Mesenchymal stem cell (in vitro differentiated cells and primary cell): ENCODE measurements at regions not wholly inside any gene's neighbourhood (a gene's known extent, or its start where the extent isn't known, plus 50 kb on each side); places are given as distances from the start of the nearest gene placed in this dataset.
A peak's percentile ranks its signal among the peaks of the same experiment; 100 is the strongest.

Source experiments
- DNase-seq: peaks from one replicate; pipeline ENCODE4 v3.0.0-alpha.2; 2013
- H2AFZ ChIP-seq: one replicate; pipeline ENCODE4 v1.6.1; 2013; ENCODE audit warnings: low read depth, mild to moderate bottlenecking, control low read depth, inconsistent platforms, low read length, moderate library complexity
- H2AK5ac ChIP-seq: 2 replicates; pipeline ENCODE4 v1.6.1; 2013; ENCODE audit warnings: low read length, moderate library complexity, mild to moderate bottlenecking, inconsistent platforms; ENCODE audit not compliant: severe bottlenecking
- H2BK120ac ChIP-seq: one replicate; pipeline ENCODE4 v1.6.1; 2013; ENCODE audit warnings: low read depth, mild to moderate bottlenecking, inconsistent platforms, low read length, moderate library complexity
- H2BK12ac ChIP-seq, 2 experiments: one replicate each; pipeline ENCODE4 v1.6.1; 2013; ENCODE audit warnings: inconsistent platforms in 2 of 2, low read length in 2 of 2, mild to moderate bottlenecking in 2 of 2, moderate library complexity in 2 of 2, control low read depth in 1 of 2
- H2BK15ac ChIP-seq: one replicate; pipeline ENCODE4 v1.6.1; 2013; ENCODE audit warnings: mild to moderate bottlenecking, low read depth, inconsistent platforms; ENCODE audit not compliant: poor library complexity, severe bottlenecking
- H2BK5ac ChIP-seq: 2 replicates; pipeline ENCODE4 v1.6.1; 2013; ENCODE audit warnings: low read depth, mild to moderate bottlenecking, low read length, control low read depth, inconsistent platforms; ENCODE audit not compliant: poor library complexity, severe bottlenecking
- H3K14ac ChIP-seq, 2 experiments: one replicate each; pipeline ENCODE4 v1.6.1; 2013; ENCODE audit warnings: inconsistent platforms in 2 of 2, low read length in 2 of 2, control low read depth in 1 of 2, mild to moderate bottlenecking in 1 of 2, moderate library complexity in 1 of 2
- H3K18ac ChIP-seq, 2 experiments: one replicate each; pipeline ENCODE4 v1.6.1; 2013; ENCODE audit warnings: inconsistent platforms in 2 of 2, low read length in 2 of 2, control low read depth in 1 of 2, low read depth in 1 of 2, mild to moderate bottlenecking in 1 of 2
- H3K23ac ChIP-seq, 2 experiments: one replicate each; pipeline ENCODE4 v1.6.1; 2013; ENCODE audit warnings: inconsistent platforms in 2 of 2, low read length in 2 of 2, mild to moderate bottlenecking in 2 of 2, moderate library complexity in 2 of 2, control low read depth in 1 of 2
- H3K27ac ChIP-seq: 2 replicates; pipeline ENCODE4 v1.5.1; 2013; ENCODE audit warnings: mild to moderate bottlenecking, moderate library complexity, low read length, control low read depth, inconsistent platforms; ENCODE audit not compliant: poor library complexity, severe bottlenecking
- H3K27me3 ChIP-seq, 2 experiments: 2 replicates each; pipeline versions ENCODE4 v1.6.1 to v1.7.0; 2013; ENCODE audit warnings: low read length in 2 of 2, mild to moderate bottlenecking in 2 of 2, moderate library complexity in 2 of 2, control low read depth in 1 of 2, inconsistent platforms in 1 of 2; ENCODE audit not compliant: control insufficient read depth in 1 of 2, insufficient read depth in 1 of 2
- H3K36me3 ChIP-seq, 2 experiments: 2 replicates each; pipeline versions ENCODE4 v1.6.1 to v1.7.0; 2013; ENCODE audit warnings: low read length in 2 of 2, control low read depth in 1 of 2, inconsistent platforms in 1 of 2, low read depth in 1 of 2, mild to moderate bottlenecking in 1 of 2; ENCODE audit not compliant: insufficient read depth in 2 of 2, control insufficient read depth in 1 of 2
- H3K4ac ChIP-seq, 2 experiments: one replicate each; pipeline ENCODE4 v1.6.1; 2013; ENCODE audit warnings: inconsistent platforms in 2 of 2, low read length in 2 of 2, mild to moderate bottlenecking in 2 of 2, moderate library complexity in 2 of 2, control low read depth in 1 of 2, low read depth in 1 of 2
- H3K4me1 ChIP-seq: 2 replicates; pipeline ENCODE4 v1.6.1; 2013; ENCODE audit warnings: low read depth, low read length, control low read depth; ENCODE audit not compliant: control insufficient read depth, insufficient read depth
- H3K4me2 ChIP-seq: 2 replicates; pipeline ENCODE4 v1.6.1; 2013; ENCODE audit warnings: low read length, mild to moderate bottlenecking, inconsistent platforms; ENCODE audit not compliant: poor library complexity, severe bottlenecking
- H3K4me3 ChIP-seq, 2 experiments: 2 replicates each; pipeline versions ENCODE4 v1.5.1 to v1.7.0; 2013; ENCODE audit warnings: low read length in 2 of 2, mild to moderate bottlenecking in 2 of 2, control low read depth in 1 of 2, low read depth in 1 of 2; ENCODE audit not compliant: insufficient read depth in 1 of 2
- H3K79me1 ChIP-seq: replicated peaks from 2 replicates; pipeline ENCODE4 v1.6.1; 2013; ENCODE audit warnings: mild to moderate bottlenecking, control low read depth, low read length, inconsistent platforms; ENCODE audit not compliant: poor library complexity, severe bottlenecking
- H3K9ac ChIP-seq: 2 replicates; pipeline ENCODE4 v1.7.0; 2013; ENCODE audit warnings: mild to moderate bottlenecking, low read length, moderate library complexity
- H3K9me3 ChIP-seq: 2 replicates; pipeline ENCODE4 v1.7.0; 2013; ENCODE audit warnings: mild to moderate bottlenecking, low read length; ENCODE audit not compliant: control insufficient read depth
- H4K8ac ChIP-seq: one replicate; pipeline ENCODE4 v1.6.1; 2013; ENCODE audit warnings: inconsistent platforms, mild to moderate bottlenecking, low read length, moderate library complexity
- H4K91ac ChIP-seq: one replicate; pipeline ENCODE4 v1.6.1; 2013; ENCODE audit warnings: mild to moderate bottlenecking, low read length, inconsistent platforms
- WGBS: methylation state at CpG from one replicate; pipeline ENCODE4 v1.1.7; 2013; ENCODE audit warnings: mixed read lengths; 5-methylcytosine and 5-hydroxymethylcytosine counted together

GRCh38 chr10:89846786-89847185 lies 145.4 kb downstream of the KIF20B start:
- Histone ChIP-seq H3K4me3 (no peak overlapping the region), H2BK120ac (no peak overlapping the region), H3K27me3 (peaks cover 0 to 13% of the 10 kb centered on the region in 2 experiments), H3K23ac (no peak overlapping the region), H2BK5ac (no peak overlapping the region), H2AK5ac (peak overlapping the region; percentile 13), H3K79me1 (no peaks in the 10 kb centered on the region), H3K36me3 (no peaks in the 10 kb centered on the region), H3K9me3 (peaks cover 6% of the 10 kb centered on the region), H3K9ac (no peak overlapping the region), H2BK12ac (no peak overlapping the region), H3K27ac (no peak overlapping the region), H3K18ac (no peak overlapping the region), H3K14ac (no peak overlapping the region), H3K4me2 (no peak overlapping the region), H3K4ac (no peak overlapping the region), H4K8ac (no peak overlapping the region), H2AFZ (no peak overlapping the region), H3K4me1 (no peaks in the 10 kb centered on the region), H4K91ac (no peak overlapping the region), H2BK15ac (no peak overlapping the region)
- DNase-seq, result no peak
- 71% methylated on average over 1 of the region's 1 CpG for WGBS

DNA sequence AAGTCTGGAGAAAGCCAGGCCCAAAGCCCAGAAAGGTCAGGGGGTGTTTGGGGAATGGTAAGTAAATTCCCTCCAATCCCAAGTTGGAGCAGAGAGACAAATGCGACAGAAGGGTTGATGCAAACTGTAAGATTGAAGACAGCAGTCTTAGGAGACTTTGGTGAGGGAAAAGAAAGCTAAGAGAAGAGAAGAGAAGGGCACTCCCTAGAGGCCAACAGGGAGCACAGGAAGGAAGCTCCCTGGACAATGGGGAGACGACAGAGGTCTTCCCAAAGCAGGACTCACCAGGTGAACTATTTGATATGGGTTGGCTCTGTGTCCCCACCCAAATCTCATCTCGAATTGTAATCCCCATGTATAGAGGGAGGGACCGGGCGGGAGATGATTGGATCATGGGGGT lies 151.5 kb downstream of the KIF20B start:
- Histone ChIP-seq H2BK12ac (no peak overlapping the region), H3K4me3 (no peak overlapping the region), H3K36me3 (no peaks in the 10 kb centered on the region), H3K9ac (no peak overlapping the region), H3K18ac (no peak overlapping the region), H3K9me3 (no peaks in the 10 kb centered on the region), H4K91ac (no peak overlapping the region), H3K27ac (no peak overlapping the region), H2AFZ (no peak overlapping the region), H3K27me3 (peaks cover 0 to 23% of the 10 kb centered on the region in 2 experiments), H2BK5ac (no peak overlapping the region), H3K4me1 (no peaks in the 10 kb centered on the region), H4K8ac (no peak overlapping the region), H3K14ac (no peak overlapping the region), H2BK120ac (no peak overlapping the region), H3K79me1 (no peaks in the 10 kb centered on the region), H2AK5ac (no peak overlapping the region), H2BK15ac (no peak overlapping the region), H3K4me2 (no peak overlapping the region), H3K23ac (no peak overlapping the region), H3K4ac (no peak overlapping the region)
- DNase-seq, result no peak
- WGBS, result 94% methylated on average over 5 of the region's 5 CpGs

- Histone ChIP-seq H3K14ac (no peak overlapping the region), H3K18ac (peak overlapping the region in 1 of 2 experiments; percentile 34), H3K23ac (no peak overlapping the region), H2AK5ac (no peak overlapping the region), H3K27me3 (peaks cover 0 to 23% of the 10 kb centered on the region in 2 experiments), H3K4me3 (no peak overlapping the region), H3K27ac (no peak overlapping the region), H3K9ac (no peak overlapping the region), H2AFZ (no peak overlapping the region), H3K4ac (no peak overlapping the region), H2BK15ac (no peak overlapping the region), H3K4me1 (no peaks in the 10 kb centered on the region), H2BK5ac (no peak overlapping the region), H3K36me3 (no peaks in the 10 kb centered on the region), H2BK12ac (no peak overlapping the region), H3K79me1 (no peaks in the 10 kb centered on the region), H2BK120ac (no peak overlapping the region), H3K9me3 (no peaks in the 10 kb centered on the region), H4K8ac (no peak overlapping the region), H3K4me2 (no peak overlapping the region), H4K91ac (no peak overlapping the region)
- WGBS, result 51% methylated on average over 14 of the region's 18 CpGs
- no peak for DNase-seq
These were observed 152.4 kb downstream of the KIF20B start for GRCh38 chr10:89853781-89854191.

DNA sequence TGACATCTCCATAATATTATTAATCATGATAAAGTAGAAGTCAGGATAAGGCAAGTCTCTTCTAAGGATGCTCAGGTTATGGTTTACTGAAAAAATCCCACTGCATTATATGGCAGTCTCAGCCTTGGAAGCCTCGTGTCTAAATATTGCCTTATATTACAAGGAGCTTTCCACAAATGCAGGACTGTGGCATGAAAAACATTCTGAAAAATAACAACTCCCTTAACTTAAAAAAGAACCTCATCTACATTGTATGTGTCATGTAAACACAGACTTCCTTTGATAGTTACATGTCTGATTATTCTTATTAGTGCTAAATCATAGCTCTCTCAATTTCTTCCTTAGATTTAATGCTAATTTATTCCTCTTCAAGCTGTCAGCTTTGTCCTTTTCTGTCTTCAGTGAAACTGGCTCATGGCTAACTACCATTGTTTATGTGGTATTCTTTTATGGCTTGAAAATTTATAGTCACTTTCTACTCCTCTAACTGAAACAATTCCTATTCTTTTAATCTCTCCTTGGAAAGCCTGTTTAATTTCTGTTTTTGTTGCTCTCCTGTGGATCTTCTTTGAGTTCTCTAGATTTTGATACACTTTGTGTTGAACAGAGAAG lies 156.1 kb downstream of the KIF20B start:
- no peak overlapping the region for H2BK120ac ChIP-seq
- WGBS, result 42% methylated on average over 1 of the region's 1 CpG
- no peak overlapping the region for H3K27ac ChIP-seq
- no peak overlapping the region for H3K4me3 ChIP-seq
- H2AFZ ChIP-seq, result no peak overlapping the region
- no peak overlapping the region for H2AK5ac ChIP-seq
- H3K4ac ChIP-seq, result no peak overlapping the region
- no peak overlapping the region for H3K23ac ChIP-seq
- H3K18ac ChIP-seq, result no peak overlapping the region
- no peak overlapping the region for H3K14ac ChIP-seq
- H2BK15ac ChIP-seq, result no peak overlapping the region
- H4K8ac ChIP-seq, result no peak overlapping the region
- no peak overlapping the region for H2BK12ac ChIP-seq
- H3K4me1 ChIP-seq, result peaks cover 2% of the 10 kb centered on the region
- peaks cover 0 to 10% of the 10 kb centered on the region in 2 experiments for H3K27me3 ChIP-seq
- no peaks in the 10 kb centered on the region for H3K9me3 ChIP-seq
- peak; percentile 13 for DNase-seq
- H3K4me2 ChIP-seq, result no peak overlapping the region
- no peak overlapping the region for H2BK5ac ChIP-seq
- H3K36me3 ChIP-seq, result no peaks in the 10 kb centered on the region
- H3K79me1 ChIP-seq, result no peaks in the 10 kb centered on the region
- no peak overlapping the region for H4K91ac ChIP-seq
- H3K9ac ChIP-seq, result no peak overlapping the region
